HuH-7.5 (cell line): ENCODE measurements at regions not wholly inside any gene's neighbourhood (a gene's known extent, or its start where the extent isn't known, plus 50 kb on each side); places are given as distances from the start of the nearest gene placed in this dataset.
"Not testable (repeated sequence)": the region's sequence is repeated elsewhere in the genome, so short reads cannot be mapped to it uniquely, and the experiment has no call there.

Experiments used
- DNase-seq: peaks from one replicate; pipeline ENCODE4 v3.0.0; 2011; ENCODE audit warnings: low spot score

GRCh38 chr3:181330257-181330656 is 340.7 kb upstream of the DNAJC19 start:
- no peak for DNase-seq

GRCh38 chr3:181329024-181329423 is 339.5 kb upstream of the DNAJC19 start:
- DNase-seq, result no peak

GRCh38 chr3:181328346-181328745 is 338.8 kb upstream of the DNAJC19 start:
- DNase-seq, result no peak

- DNase-seq, result no peak
Measured at GRCh38 chr3:181327349-181327748, 337.8 kb upstream of the DNAJC19 start.

- DNase-seq, result no peak
Measured at GRCh38 chr3:181326637-181327223, 337.2 kb upstream of the DNAJC19 start.

- DNase-seq, result not testable (repeated sequence)
Measured at GRCh38 chr3:181324516-181324915, 335.0 kb upstream of the DNAJC19 start.

- DNase-seq, result no peak
Measured at GRCh38 chr3:181318321-181318720, 328.8 kb upstream of the DNAJC19 start.

- DNase-seq, result no peak
Measured at GRCh38 chr3:181317508-181317907, 328.0 kb upstream of the DNAJC19 start.

- DNase-seq, result no peak
Measured at GRCh38 chr3:181316482-181316881, 326.9 kb upstream of the DNAJC19 start.

GRCh38 chr3:181313335-181313734 is 323.8 kb upstream of the DNAJC19 start:
- DNase-seq, result no peak

- no peak for DNase-seq
Measured at GRCh38 chr3:181311186-181311585, 321.6 kb upstream of the DNAJC19 start.

- DNase-seq, result no peak
Measured at GRCh38 chr3:181302960-181303359, 313.4 kb upstream of the DNAJC19 start.

- no peak for DNase-seq
Measured at GRCh38 chr3:181300033-181300432, 310.5 kb upstream of the DNAJC19 start.

- DNase-seq, result no peak
Measured at GRCh38 chr3:181298421-181298820, 308.9 kb upstream of the DNAJC19 start.

- no peak for DNase-seq
Measured at GRCh38 chr3:181292984-181293383, 303.4 kb upstream of the DNAJC19 start.

- no peak for DNase-seq
Measured at GRCh38 chr3:181290941-181291340, 301.4 kb upstream of the DNAJC19 start.

- no peak for DNase-seq
Measured at GRCh38 chr3:181289306-181289705, 299.8 kb upstream of the DNAJC19 start.

GRCh38 chr3:181288145-181288544 is 298.6 kb upstream of the DNAJC19 start:
- no peak for DNase-seq

GRCh38 chr3:181279239-181279565 is 289.7 kb upstream of the DNAJC19 start:
- no peak for DNase-seq

- DNase-seq, result no peak
Measured at GRCh38 chr3:181278468-181279238, 289.1 kb upstream of the DNAJC19 start.

- DNase-seq, result no peak
Measured at GRCh38 chr3:181276358-181276896, 286.9 kb upstream of the DNAJC19 start.

- no peak for DNase-seq
Measured at GRCh38 chr3:181274025-181274424, 284.5 kb upstream of the DNAJC19 start.

GRCh38 chr3:181267312-181267711 is 277.8 kb upstream of the DNAJC19 start:
- no peak for DNase-seq
